SH-SY5Y (cell line): ENCODE measurements at regions not wholly inside any gene's neighbourhood (a gene's known extent, or its start where the extent isn't known, plus 50 kb on each side); places are given as distances from the start of the nearest gene placed in this dataset.

Experiments used
- GATA2 ChIP-seq: IDR thresholded peaks from 2 replicates; pipeline ENCODE4 v1.6.1; 2011; ENCODE audit warnings: mild to moderate bottlenecking, low read depth, low read length
- GATA3 ChIP-seq: IDR thresholded peaks from 2 replicates; pipeline ENCODE4 v1.6.1; 2011; ENCODE audit warnings: low read depth, mild to moderate bottlenecking, low read length, moderate library complexity

DNA sequence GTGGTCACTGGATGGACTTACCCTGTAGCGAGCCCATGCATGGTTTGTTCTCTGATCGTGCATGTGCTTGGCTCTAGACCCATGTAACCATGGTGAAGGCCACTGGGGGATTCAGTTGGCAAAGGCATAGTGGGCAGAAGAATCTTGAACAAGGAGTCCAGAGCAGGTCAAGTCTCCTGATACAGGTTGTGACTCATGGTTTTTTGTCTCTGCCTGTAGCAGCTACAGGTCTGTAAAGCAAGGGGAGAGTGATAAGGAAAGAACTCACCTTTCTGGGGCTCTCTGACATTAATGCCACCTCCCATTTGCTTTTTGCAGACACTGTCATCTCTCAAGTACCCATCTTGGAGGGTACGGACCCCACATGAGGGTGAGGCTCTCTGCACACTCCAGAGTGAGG, 153.4 kb upstream of the CAMK1G start:
- TF ChIP-seq GATA3 (no peak), GATA2 (no peak)

DNA sequence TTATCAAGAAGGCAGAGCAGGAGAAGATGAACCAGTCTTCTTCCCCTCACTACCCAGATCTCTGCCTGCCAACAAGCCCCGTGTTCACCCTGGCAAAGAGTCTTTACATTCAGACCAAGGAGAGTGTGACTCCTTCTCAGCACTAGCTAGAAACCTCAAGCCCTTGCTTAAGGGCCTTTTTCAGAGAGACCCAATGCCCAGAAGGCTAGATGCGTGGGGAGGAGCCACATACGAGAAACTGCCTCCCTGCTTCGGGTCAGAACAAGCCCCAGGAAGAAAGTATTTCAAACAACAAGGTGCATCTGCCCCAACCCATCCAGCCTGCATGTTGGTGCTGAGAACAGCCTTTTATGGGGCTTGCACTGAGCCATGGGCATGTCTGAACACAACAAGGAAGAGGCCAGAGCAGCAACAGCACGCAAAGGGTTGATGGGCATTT, 152.7 kb upstream of the CAMK1G start:
- no peak for TF ChIP-seq GATA2
- TF ChIP-seq GATA3, result no peak

DNA sequence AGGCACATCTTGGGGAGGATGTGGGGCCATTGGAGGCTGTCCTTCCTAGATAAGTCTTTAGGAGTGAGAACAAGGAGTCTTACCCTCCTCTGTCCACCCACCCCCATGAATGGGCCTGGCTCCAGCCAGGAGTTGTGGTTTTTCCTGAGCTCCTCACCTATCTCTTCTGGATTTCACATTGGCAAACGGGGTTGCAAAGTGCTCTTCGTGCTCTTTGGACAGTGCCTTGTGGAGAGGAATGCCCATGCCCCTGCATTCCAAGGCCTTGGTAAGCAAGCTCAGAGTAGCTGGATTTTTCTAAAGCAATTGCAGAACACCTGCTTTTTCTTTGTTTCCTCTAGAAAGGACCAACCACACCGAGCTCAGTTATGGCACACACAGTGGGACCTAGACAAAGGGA, 152.1 kb upstream of the CAMK1G start:
- TF ChIP-seq GATA2, result no peak
- no peak for TF ChIP-seq GATA3

DNA sequence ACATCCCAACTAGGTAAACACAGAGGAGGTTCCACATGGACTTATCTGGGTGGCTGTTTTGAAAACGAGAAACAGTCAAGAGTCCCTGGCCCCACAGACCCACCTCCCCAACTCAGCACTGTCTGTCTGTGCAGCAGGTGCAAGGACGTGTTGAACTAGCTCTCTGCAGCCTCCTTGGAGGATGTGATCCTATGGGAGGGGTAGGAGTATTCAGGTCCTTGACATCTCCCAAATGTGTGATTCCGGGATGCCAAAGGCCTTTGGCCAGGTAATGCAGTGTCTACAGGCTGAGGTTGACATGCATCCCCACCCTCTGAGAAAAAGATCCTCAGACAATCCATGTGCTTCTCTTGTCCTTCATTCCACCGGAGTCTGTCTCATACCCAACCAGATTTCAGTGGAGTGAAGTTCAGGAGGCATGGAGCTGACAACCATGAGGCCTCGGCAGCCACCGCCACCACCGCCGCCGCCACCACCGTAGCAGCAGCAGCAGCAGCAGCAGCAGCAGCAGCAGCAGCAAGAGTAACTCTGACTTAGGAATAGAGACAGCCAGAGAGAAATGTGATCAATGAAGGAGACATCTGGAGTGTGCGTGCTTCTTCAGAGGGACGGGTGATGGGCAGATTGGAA, 151.6 kb upstream of the CAMK1G start:
- TF ChIP-seq GATA2 (no peak), GATA3 (no peak)

DNA sequence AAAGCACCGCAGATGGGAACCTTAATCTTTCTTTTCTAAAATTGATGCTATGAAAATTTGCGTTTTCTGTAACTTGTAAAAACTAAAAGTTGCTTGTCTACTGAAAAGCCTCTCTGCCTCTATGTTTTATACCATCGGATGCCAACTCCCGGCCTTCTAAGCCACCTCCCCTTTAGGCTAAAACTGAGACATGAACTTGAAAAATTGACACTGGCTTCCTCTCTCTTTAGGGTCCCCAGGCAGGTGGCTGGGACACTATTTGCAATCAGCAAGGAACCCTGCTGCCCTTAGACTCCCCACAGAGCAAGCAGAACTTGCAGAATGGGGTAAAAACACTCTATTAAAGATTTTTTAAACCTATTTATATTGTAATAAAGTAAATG, 151.1 kb upstream of the CAMK1G start:
- no peak for TF ChIP-seq GATA2

DNA sequence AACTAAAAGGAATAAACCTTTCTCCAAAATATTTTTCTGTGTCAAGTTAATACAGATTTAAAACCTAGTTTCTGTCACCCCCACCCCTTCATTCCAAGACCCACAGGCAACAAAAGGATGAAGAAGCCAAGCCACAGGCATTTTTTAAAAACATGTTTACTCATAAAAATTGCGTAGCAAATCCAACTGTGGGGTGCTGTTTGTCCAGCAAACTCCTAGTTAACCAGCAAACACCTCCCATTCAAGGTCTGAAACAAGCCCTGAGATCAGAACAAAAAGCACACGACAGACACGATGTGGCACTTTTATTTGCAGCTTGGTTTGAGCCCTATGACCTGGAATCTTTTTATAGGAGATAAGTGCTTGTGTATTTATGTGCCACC, 149.9 kb upstream of the CAMK1G start:
- TF ChIP-seq GATA2 (no peak), GATA3 (no peak)

DNA sequence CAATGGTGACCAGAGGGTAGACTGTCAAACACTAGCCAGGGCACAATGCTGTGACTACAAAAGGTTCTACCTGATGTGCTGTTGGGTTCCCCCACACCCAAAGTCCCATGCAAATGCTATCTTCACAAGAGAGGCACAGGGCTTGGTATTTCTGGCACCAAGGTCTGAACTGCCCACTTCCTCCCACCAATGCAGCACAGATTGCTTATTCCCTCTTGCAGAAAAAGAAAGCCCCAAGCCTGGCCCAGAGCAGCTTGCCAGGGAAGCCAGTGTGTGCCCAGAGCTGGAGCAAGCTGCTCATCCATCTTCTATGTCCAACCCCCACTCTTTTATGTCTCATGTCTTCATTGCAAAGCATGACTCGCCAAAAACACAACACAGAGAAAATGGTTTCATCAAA, 149.4 kb upstream of the CAMK1G start:
- no peak for TF ChIP-seq GATA2
- TF ChIP-seq GATA3, result no peak

DNA sequence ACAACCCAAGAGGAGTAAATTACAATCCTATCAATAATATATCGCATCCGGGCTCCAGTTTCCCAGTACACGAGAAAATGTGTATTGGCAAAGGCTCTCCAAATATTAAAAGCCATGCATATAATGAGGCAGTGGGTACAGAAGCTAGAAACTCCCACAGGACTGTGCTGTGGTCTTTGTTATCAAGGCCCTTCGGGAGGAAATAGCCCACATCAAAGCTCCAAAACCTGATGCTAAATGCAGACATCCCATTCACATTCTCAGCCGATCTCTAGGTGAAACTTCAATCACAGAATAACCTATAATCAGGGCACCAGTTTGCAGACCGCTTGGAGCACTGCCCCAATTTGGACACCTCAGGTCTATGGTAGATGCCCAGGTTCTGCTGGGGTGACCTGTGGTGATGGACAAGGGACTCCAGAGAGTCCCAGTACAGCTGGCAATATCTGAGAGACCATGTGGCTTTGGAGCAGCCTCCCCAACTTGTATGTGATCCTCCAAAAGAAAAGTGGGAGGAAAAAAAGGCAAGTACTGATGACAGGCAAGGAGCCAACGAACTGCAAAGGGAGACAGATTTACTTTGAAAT, 148.8 kb upstream of the CAMK1G start:
- TF ChIP-seq GATA3 (no peak), GATA2 (no peak)

DNA sequence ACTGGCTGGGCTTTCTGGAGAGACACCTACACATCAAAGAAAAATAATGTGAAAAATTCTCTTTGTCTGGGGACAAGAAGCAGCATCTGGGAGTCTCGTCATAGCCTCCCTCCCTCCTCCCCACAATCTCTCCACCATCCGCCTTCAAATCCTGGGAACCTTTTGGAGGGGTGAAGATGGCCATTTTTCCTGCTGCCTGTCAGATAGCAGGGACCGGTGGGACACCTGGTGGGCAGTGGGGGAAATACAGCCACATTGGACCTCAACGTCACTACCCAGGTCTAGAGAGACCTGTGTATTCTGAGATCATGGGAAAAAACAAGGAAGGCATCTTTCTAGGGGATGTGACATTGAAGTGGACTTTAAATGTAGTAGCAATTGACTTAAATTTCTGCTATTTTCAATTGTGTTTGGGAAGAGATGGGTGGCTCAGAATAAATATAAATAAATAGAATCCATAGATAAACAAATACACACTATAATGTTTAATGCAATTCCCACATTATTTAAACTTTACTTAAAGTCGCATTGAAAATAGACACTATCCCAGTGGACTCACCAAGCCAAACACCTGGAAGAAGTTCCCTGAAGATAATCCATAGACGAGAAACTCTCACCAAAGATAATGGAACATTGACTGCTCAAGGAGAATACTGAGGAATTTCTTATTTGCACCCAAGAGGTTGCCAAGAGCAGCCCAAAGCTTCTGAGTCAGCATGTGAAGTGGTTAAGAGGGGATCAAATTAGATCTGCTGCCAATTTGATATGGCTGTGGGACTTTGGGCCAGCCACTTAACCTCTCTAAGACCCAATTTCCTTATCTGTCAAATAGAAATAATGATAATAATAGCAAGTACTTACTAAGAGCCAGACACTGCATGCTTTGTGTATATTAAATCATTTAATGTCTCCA, 147.6 kb upstream of the CAMK1G start:
- no peak for TF ChIP-seq GATA3

DNA sequence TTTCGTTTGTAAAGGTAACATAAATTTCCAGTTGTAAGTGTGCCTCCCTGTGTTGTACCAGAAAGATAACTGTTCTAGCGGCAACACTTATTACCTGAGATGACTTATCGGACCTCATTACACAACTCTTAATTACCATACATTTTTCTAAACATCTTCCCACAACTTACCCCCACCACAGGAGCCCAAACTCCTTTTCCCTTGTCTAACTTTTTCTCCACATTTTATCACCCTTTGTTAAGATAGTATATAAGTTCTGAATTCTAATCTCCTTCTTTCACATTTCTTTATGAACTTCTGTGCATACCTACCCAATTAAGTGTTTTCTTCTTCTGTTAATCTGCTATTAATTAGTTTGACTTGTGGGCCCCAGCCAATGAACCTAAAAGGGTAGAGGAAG, 143.7 kb upstream of the CAMK1G start:
- TF ChIP-seq GATA3 (no peak), GATA2 (no peak)

DNA sequence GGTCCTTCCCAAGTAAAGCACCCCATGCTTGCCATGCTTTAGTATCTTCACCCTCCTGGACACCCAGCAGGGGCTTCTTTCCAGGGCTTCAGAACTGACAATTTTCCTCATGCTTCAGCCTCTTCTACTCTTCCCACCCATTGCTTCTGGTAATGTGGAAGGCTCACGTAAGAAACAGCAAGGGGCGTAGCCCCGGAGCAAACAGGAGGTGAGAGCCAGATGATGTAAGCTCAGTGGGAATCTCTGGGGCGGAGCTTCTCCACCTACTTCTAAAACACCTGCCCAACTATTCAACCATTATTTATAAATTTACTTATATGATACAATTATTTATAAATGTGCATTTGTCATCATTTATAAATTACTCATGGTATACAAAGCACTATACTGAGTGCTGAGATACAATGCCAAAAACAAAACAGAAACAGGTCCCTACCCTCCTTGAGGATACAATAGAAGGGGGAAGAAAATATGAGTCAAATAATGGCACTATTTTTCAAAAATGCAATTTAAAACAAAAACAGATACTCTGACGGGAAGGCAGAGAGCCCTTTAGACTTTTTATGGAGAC, 140.1 kb upstream of the CAMK1G start:
- TF ChIP-seq GATA2 (no peak), GATA3 (no peak)

DNA sequence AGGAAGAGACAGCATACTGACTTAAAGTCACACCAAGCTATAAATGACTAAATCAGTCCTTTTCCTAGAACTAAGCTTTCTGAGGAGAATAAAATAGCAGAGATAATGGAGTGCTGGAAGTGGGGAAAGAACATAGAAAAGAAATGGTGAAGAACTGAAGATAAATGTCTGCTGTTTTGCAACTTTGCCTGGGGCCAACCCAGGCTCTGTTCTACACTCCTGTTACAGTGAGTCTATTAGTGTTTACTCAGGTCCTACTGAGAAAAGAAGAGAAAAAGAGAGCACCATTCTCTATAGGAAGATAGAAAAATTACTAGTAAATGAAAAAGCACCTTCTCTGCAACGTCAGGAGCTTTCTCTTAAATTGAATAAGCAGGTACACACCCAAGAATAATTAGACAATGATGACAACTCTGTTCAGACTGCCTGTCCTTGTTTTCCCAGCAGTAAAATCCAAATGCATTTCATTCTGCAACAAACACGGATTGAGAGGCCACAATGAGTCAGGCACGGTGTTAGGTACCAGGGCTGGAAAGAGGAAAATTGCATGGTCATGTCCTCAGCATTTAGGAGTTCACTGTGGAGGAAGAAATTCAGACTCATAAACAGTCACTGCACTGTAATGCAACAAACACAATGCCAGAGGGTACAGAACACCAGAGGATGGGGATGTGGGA, 139.4 kb upstream of the CAMK1G start:
- no peak for TF ChIP-seq GATA2

DNA sequence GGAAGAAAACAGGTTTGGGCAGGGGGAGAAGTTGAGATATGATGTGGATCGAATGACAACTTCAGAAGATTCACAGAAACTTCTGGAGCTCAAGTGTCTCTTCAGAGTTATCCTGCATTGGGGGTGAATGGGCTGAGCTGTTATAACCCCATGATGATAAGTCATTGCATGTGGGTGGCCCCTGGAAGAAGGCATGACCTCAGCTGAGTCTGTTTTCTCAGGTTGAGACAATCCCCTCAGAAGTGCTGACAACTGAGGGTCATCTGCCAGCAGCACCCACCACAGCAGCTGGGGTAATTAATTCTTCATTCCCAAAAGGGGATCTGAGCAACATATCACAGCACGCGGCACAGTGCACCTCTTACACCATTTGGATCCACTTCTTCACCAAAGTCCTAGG, 138.6 kb upstream of the CAMK1G start:
- no peak for TF ChIP-seq GATA3
- no peak for TF ChIP-seq GATA2

DNA sequence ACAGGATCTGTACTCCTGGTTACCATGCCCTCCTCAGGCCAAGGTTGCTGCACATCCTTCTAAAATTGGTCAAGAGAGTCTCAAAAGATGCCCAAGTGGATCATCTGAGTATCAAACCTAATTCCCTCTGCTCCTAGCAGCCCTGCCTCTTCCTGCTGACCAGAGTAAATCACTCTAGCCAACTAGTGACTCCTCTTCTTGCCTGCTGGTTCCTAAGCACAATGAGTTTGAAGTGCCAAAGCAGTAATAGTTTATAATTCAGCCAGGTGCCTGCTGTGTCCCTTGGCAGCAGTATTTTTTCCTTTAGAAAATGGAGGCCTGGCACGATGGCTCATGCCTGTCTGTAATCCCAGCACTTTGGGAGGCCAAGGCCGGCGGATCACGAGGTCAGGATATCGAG, 137.9 kb upstream of the CAMK1G start:
- TF ChIP-seq GATA2 (no peak), GATA3 (no peak)

DNA sequence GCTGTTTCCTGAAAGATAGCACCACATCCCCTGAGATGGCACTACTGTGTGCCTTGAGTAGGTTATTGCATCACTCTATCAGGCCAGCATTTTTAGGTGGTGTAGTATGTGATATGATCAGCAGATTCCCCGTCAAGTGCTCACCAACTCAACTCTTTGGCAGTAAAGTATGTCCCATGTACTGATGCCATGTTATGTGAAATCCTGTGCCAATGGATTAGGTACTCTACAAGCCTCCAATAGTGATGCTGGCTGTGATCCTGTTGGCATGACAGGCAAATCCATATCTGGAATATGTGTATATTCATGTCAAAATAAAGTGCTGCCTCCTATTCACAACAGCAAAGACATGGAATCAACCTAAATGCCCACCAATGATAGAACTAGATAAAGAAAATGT, 137.2 kb upstream of the CAMK1G start:
- no peak for TF ChIP-seq GATA3
- no peak for TF ChIP-seq GATA2
